SK-N-SH treated with all-trans-retinoic acid at 6 μM for 48 hours (cell line): ENCODE measurements at regions not wholly inside any gene's neighbourhood (a gene's known extent, or its start where the extent isn't known, plus 50 kb on each side); places are given as distances from the start of the nearest gene placed in this dataset.

Experiments used
- CREB5 ChIP-seq: fragments of 250-450 bp; sonication (Bioruptor Pico); IDR thresholded peaks from 2 replicates; pipeline ENCODE4 v1.5.1; 2020; ENCODE audit warnings: low read depth, mild to moderate bottlenecking, moderate library complexity
- PATZ1 ChIP-seq: fragments of 250-450 bp; sonication (Bioruptor Pico); IDR thresholded peaks from 2 replicates; pipeline ENCODE4 v1.8.0; 2020; ENCODE audit warnings: mild to moderate bottlenecking, moderate library complexity, borderline replicate concordance
- TOX ChIP-seq: fragments of 250-450 bp; sonication (Bioruptor Pico); IDR thresholded peaks from 2 replicates; pipeline ENCODE4 v1.8.0; 2021; ENCODE audit warnings: mild to moderate bottlenecking, moderate library complexity, borderline replicate concordance
- ZC3H10 ChIP-seq: fragments of 250-450 bp; sonication (Bioruptor Pico); IDR thresholded peaks from 2 replicates; pipeline ENCODE4 v1.5.1; 2021; ENCODE audit warnings: mild to moderate bottlenecking, moderate library complexity
- ZFP30 ChIP-seq: fragments of 450-650 bp; formaldehyde crosslinking; IDR thresholded peaks from 2 replicates; pipeline ENCODE4 v1.5.0; 2022; ENCODE audit warnings: mild to moderate bottlenecking, moderate library complexity
- ZNF8 ChIP-seq: fragments of 450-650 bp; formaldehyde crosslinking; IDR thresholded peaks from 2 replicates; pipeline ENCODE4 v1.5.0; 2020; ENCODE audit warnings: mild to moderate bottlenecking, moderate library complexity
- TF ChIP-seq, protein P1 (sequence below): fragments of 250-450 bp; sonication (Bioruptor Pico); IDR thresholded peaks from 2 replicates; pipeline ENCODE4 v1.5.1; 2021; ENCODE audit warnings: mild to moderate bottlenecking, moderate library complexity

- TF ChIP-seq ZC3H10 (CRISPR knock-in tag) (no peak), CREB5 (CRISPR knock-in tag) (no peak), PATZ1 (CRISPR knock-in tag) (no peak), ZFP30 (CRISPR knock-in tag) (no peak), ZNF8 (CRISPR knock-in tag) (no peak), TOX (CRISPR knock-in tag) (no peak)
- TF ChIP-seq, protein P1, sequence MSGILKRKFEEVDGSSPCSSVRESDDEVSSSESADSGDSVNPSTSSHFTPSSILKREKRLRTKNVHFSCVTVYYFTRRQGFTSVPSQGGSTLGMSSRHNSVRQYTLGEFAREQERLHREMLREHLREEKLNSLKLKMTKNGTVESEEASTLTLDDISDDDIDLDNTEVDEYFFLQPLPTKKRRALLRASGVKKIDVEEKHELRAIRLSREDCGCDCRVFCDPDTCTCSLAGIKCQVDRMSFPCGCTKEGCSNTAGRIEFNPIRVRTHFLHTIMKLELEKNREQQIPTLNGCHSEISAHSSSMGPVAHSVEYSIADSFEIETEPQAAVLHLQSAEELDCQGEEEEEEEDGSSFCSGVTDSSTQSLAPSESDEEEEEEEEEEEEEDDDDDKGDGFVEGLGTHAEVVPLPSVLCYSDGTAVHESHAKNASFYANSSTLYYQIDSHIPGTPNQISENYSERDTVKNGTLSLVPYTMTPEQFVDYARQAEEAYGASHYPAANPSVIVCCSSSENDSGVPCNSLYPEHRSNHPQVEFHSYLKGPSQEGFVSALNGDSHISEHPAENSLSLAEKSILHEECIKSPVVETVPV (CRISPR knock-in tag): no peak
Measured at GRCh38 chr3:13256845-13257244, 163.3 kb downstream of the NUP210 start.
